SJSA1 (cell line): ENCODE measurements at regions not wholly inside any gene's neighbourhood (a gene's known extent, or its start where the extent isn't known, plus 50 kb on each side); places are given as distances from the start of the nearest gene placed in this dataset.
"Not testable (repeated sequence)": the region's sequence is repeated elsewhere in the genome, so short reads cannot be mapped to it uniquely, and the experiment has no call there.

ENCODE experiments used
- DNase-seq, 2 experiments: peaks; one replicate each; pipeline ENCODE4 v3.0.0-alpha.2; 2015 to 2020; ENCODE audit warnings: low spot score in 2 of 2, low read depth in 1 of 2
- H3K27ac ChIP-seq: fragments of 250-450 bp; sonication (Bioruptor Pico); 2 replicates; pipeline ENCODE4 v1.5.1; 2020; ENCODE audit warnings: mild to moderate bottlenecking, moderate library complexity
- H3K27me3 ChIP-seq: fragments of 250-450 bp; sonication (Bioruptor Pico); replicated peaks from 2 replicates; pipeline ENCODE4 v1.5.1; 2020; ENCODE audit warnings: mild to moderate bottlenecking, moderate library complexity
- H3K36me3 ChIP-seq: fragments of 250-450 bp; sonication (Bioruptor Pico); 2 replicates; pipeline ENCODE4 v1.5.1; 2020; ENCODE audit warnings: mild to moderate bottlenecking
- H3K4me1 ChIP-seq: fragments of 250-450 bp; sonication (Bioruptor Pico); replicated peaks from 2 replicates; pipeline ENCODE4 v1.6.1; 2021; ENCODE audit warnings: mild to moderate bottlenecking
- H3K4me3 ChIP-seq: fragments of 250-450 bp; sonication (Bioruptor Pico); 2 replicates; pipeline ENCODE4 v1.5.1; 2020; ENCODE audit warnings: mild to moderate bottlenecking
- H3K9me3 ChIP-seq: fragments of 250-450 bp; sonication (Bioruptor Pico); replicated peaks from 2 replicates; pipeline ENCODE4 v1.5.1; 2020; ENCODE audit warnings: mild to moderate bottlenecking

DNA sequence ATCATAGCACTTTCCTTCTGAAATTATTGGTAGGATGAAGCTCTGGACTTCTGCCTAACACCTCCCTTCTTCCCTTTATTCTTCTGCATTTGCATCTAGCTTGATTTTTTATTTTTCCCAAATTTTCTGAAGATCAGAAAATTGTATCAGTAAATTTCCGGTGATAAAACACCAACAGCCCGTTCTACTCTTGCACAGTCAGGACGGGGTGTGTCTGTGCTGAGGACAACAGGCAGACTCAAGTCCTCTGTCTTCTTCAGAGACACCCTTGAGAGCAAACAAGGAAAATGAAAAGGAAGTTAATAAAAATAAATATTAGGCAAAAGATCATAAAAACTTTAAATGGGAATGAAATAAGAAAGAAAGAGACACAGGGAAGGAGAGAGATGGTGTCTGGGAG is 120.7 kb downstream of the ARL4C start:
- Histone ChIP-seq H3K27me3 (no peaks in the 10 kb centered on the region), H3K4me3 (no peak overlapping the region), H3K4me1 (peaks cover 16% of the 10 kb centered on the region), H3K27ac (no peak overlapping the region), H3K36me3 (no peaks in the 10 kb centered on the region), H3K9me3 (no peaks in the 10 kb centered on the region)
- DNase-seq: no peak

DNA sequence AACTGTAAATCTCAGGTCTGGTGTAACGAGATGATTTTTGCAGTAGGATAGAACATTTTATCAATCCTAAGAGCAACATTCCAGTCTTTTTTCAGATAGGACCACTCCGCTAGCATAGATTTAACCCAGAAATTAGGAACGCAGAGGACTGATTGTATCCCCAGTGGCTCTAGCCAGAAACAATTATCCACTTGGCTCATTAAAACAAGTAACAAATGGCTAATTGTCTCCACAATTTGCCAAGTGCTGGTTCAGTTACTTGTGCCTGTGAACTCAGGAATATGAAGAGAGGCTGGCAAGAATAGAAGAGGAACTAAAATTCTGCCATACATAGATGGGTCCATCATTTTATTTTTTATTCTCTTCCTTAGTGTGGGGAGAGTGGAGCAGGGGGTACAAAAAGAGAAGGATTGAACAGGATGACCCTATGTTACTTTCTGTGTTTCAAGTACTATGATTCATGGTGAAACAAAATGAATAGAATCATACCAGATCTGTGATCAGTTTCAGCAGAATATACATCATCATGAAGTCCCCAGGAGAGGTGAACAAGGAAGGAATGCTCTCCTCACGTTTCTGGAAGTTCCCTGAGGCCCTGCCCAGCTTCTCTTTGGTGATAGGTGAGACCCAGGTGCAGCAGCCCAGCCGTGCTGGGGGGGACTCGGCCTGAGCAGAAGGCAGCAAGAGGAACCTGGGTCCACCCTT is 121.6 kb downstream of the ARL4C start:
- Histone ChIP-seq H3K27ac (no peak overlapping the region), H3K4me1 (peaks cover 16% of the 10 kb centered on the region), H3K9me3 (no peaks in the 10 kb centered on the region), H3K27me3 (no peaks in the 10 kb centered on the region), H3K4me3 (no peak overlapping the region), H3K36me3 (no peaks in the 10 kb centered on the region)
- DNase-seq: no peak

DNA sequence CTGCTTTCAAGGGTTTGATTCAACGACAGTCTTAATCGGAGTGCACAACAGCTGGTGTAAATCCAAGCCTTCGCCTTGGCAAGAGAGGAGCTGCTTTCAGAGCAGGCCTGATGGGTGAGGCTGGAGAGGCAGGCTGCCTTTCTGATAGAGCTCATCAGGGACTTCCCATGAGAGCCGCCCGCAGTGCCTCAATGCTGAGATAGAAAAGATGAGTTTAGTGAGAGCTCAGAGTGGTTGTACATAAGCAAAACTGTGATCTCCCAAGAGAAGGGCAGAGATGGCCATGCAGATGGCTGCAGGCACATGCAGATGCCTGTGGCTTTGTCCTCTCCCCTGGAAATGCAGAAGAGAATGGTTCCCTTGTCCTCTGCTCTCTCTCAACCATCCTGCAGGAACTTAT is 122.1 kb downstream of the ARL4C start:
- no peak for DNase-seq
- H3K4me3 ChIP-seq: no peak overlapping the region
- H3K27ac ChIP-seq: no peak overlapping the region
- no peaks in the 10 kb centered on the region for H3K36me3 ChIP-seq
- no peaks in the 10 kb centered on the region for H3K9me3 ChIP-seq
- H3K4me1 ChIP-seq: peaks cover 16% of the 10 kb centered on the region
- no peaks in the 10 kb centered on the region for H3K27me3 ChIP-seq

DNA sequence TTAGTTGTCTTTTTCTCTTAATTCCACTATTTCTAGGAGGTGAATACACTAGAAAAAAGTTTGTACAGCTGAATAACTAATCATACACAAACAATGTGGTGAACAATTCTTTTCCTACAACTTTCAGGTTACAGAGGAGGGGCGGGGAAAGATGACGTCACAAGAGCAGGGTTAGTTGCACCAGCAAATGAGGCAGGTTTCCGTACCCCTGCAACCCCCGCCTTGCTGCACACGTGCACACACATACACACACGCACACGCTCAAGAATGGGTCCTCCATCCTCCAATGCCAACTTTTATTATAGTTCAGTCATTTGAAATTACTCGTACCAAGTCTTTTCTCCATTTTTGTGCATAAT is 122.8 kb downstream of the ARL4C start:
- Histone ChIP-seq H3K27me3 (no peaks in the 10 kb centered on the region), H3K4me1 (peaks cover 16% of the 10 kb centered on the region), H3K9me3 (no peaks in the 10 kb centered on the region), H3K27ac (no peak overlapping the region), H3K36me3 (no peaks in the 10 kb centered on the region), H3K4me3 (no peak overlapping the region)
- DNase-seq: no peak

DNA sequence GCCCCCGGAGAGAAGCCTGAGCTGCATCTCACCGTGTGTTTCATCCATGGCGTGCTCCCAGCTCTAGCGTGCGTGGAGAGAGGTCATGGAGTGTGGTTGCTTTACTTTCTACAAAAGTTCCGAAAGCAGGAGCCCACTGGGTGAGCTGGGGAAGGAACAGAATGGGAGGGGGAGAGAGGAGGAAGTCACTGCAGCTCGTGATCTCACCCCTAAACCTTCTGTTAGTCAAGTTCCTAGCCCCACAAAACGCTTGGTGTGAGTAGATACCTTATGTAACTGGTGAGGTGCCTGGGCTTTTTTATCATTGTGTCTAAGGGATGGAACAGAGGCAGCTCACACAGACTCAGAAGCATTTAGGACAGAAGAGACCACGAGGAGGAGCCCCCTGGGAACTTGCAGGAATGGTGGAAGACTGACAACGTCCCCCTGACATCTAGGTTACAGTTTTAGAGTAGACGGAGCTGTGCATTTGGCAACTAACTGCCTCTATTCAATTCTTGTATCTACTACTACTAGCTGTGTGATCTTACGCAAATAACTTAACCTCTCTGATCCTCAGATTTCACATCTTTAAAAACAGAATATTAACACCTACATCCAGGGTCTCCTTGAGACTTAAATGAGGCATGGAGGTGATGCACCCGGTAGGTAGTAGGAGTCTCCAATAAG is 123.3 kb downstream of the ARL4C start:
- H3K9me3 ChIP-seq: no peaks in the 10 kb centered on the region
- H3K27me3 ChIP-seq: no peaks in the 10 kb centered on the region
- H3K36me3 ChIP-seq: no peaks in the 10 kb centered on the region
- peaks cover 17% of the 10 kb centered on the region for H3K4me1 ChIP-seq
- no peak for DNase-seq
- no peak overlapping the region for H3K4me3 ChIP-seq
- no peak overlapping the region for H3K27ac ChIP-seq

DNA sequence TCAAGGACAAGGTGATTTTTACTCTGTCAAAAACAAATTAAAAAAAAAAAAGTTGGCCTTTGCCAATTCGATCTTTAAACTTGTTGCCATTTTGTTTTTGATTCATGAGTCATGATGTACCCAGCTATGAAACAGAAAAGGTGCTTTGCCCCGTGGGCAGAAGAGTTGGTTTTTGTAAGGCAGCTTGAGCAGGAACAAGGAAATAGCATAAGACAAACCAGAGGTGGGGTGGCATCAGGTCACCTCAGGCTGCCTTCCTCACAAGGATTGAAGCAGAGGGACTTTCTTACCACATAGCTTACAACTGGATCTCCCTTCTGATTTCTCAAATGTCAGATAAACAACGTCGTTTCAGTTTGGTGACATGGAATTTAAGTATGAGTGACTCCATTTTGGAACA is 123.8 kb downstream of the ARL4C start:
- no peak for DNase-seq
- Histone ChIP-seq H3K4me1 (peaks cover 17% of the 10 kb centered on the region), H3K4me3 (no peak overlapping the region), H3K27ac (no peak overlapping the region), H3K9me3 (no peaks in the 10 kb centered on the region), H3K27me3 (no peaks in the 10 kb centered on the region), H3K36me3 (no peaks in the 10 kb centered on the region)

DNA sequence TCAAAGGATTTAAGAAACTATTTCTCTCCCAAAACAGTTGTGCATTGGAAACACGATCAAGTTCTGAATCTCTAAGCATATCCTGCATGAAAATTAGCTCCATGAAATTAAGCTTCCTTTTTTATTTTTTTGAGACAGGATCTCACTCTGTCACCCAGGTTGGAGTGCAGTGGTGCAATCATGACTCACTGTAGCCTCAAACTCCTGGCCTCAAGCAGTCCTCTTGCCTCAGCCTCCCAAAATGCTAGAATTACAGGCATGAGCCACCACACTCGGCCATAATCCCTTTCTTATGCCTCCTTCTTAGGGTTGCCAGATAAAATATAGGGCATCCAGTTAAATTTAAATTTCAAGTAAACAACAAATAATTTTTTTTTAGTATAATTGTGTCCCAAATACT is 124.4 kb downstream of the ARL4C start:
- peaks cover 11% of the 10 kb centered on the region for H3K4me1 ChIP-seq
- DNase-seq: no peak
- H3K36me3 ChIP-seq: no peaks in the 10 kb centered on the region
- no peaks in the 10 kb centered on the region for H3K27me3 ChIP-seq
- no peak overlapping the region for H3K27ac ChIP-seq
- H3K4me3 ChIP-seq: no peak overlapping the region
- H3K9me3 ChIP-seq: no peaks in the 10 kb centered on the region

DNA sequence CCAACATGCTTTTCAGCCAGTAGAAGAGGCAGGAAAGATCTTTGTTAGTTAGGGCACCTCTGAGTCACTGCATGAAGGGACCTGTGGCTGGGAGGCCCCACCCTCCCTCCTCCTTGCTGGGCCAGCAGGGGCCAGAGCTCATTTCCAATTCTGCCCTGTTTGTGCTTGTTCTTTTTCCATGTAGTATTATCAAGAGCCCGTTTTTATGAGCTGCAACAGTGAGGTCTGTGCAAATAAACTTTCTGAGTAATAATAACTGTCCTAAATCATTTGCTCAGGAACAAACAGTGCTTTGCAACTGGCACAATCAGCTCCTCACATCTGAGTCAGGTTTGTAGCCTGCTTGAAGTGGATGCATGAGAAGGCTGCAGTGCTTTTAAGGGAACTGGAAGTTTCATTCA is 128.0 kb downstream of the ARL4C start:
- Histone ChIP-seq H3K36me3 (no peaks in the 10 kb centered on the region), H3K27me3 (no peaks in the 10 kb centered on the region), H3K27ac (no peak overlapping the region), H3K4me3 (no peak overlapping the region), H3K9me3 (no peaks in the 10 kb centered on the region), H3K4me1 (peaks cover 6% of the 10 kb centered on the region)
- peak; percentile 50 to 56 for DNase-seq

DNA sequence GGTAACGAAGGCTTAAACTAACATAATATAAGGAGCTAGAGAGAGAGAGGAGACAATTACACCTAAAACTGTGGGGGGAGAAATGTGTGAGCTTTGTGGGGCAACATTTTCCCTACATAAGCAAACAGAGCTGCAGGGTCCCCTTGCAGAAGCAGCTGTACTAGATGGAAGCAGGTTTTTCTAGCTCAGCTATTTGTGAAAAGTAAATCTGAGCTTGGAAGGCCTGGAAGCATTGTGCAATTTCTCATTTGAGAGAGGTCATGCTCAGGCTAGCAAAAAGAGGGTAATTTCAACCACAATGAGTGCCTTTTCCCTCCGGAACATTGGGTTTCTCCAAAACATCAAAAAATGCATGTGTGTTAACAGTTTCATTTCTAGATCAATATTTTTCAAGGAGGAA is 130.0 kb downstream of the ARL4C start:
- H3K9me3 ChIP-seq: no peaks in the 10 kb centered on the region
- H3K4me1 ChIP-seq: peaks cover 17% of the 10 kb centered on the region
- no peaks in the 10 kb centered on the region for H3K36me3 ChIP-seq
- H3K4me3 ChIP-seq: no peak overlapping the region
- no peaks in the 10 kb centered on the region for H3K27me3 ChIP-seq
- no peak for DNase-seq
- no peak overlapping the region for H3K27ac ChIP-seq

DNA sequence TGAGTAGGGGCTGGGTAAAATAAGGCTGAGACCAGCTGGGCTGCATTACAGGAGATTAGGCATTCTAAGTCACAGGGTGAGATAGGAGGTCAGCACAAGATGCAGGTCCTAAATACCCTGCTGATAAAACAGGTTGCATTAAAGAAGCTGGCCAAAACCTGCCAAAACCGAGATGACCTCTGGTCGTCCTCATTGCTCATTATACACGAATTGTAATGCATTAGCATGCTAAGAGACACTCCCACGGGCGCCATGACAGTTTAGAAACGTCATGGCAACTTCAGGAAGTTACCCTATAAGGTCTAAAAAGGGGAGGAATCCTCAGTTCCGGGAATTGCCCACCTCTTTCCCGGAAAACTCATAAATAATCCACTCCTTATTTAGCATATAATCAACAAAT is 132.2 kb downstream of the ARL4C start:
- Histone ChIP-seq H3K27me3 (no peaks in the 10 kb centered on the region), H3K27ac (no peak overlapping the region), H3K4me1 (peaks cover 17% of the 10 kb centered on the region), H3K4me3 (no peak overlapping the region), H3K9me3 (no peaks in the 10 kb centered on the region), H3K36me3 (no peaks in the 10 kb centered on the region)
- no peak for DNase-seq

DNA sequence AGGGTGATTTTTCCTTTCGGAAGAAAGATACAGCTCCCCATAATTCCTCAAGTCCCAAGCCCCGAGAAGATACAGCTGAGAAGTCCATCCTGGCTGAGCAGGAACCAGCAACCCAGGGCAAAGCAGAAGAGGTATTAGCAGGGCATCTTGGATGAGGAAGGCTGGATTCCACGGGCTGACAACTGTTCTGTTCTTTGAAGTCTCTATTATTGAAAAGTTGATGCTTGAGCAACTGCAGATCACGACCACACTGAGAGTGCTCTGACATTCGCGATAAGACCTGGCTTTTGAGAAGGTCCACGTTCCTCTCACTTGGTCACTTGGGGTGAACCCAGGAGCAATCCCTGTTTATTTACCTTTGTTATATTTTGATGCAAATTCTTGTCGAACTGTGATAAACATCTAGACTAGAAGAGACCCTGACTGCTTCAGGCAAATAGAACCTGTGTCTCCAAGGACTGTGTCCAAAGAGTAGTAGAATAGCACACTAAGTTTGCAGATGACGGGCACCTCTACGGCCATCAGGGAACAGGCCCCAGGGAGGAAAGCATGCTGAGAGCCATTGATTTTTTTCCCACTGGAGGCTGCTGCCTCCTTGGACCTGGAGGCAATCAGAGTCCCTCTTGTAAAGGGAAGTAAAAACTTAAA is 133.1 kb downstream of the ARL4C start:
- Histone ChIP-seq H3K27me3 (no peaks in the 10 kb centered on the region), H3K4me1 (peaks cover 17% of the 10 kb centered on the region), H3K27ac (no peak overlapping the region), H3K9me3 (no peaks in the 10 kb centered on the region), H3K36me3 (no peaks in the 10 kb centered on the region), H3K4me3 (no peak overlapping the region)
- DNase-seq: no peak

DNA sequence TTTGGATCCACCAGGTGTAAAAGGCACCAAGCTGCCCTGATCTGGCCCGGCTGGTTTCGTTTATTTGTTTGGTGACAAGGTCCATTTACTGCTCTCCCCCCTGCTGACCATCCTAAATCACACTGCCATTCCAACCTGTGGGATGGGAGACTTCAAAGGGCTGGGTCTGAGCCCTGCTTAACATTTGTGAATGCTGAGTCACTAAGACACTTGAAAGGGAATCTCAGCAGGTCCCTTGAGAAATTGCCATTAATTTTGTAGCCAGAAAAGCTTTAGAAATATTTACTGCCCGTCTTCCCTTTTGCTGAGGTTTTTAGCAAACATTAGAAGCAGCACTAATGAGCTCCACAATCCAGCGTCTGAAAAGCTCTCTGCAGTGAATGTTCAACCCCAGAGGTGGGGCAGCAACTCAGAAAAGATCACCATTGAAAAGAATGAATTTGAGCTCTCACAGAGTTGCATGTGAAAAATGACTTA is 133.8 kb downstream of the ARL4C start:
- Histone ChIP-seq H3K9me3 (no peaks in the 10 kb centered on the region), H3K27me3 (no peaks in the 10 kb centered on the region), H3K36me3 (no peaks in the 10 kb centered on the region), H3K4me3 (no peak overlapping the region), H3K27ac (no peak overlapping the region), H3K4me1 (peaks cover 12% of the 10 kb centered on the region)
- DNase-seq: peak; percentile 55 to 56

DNA sequence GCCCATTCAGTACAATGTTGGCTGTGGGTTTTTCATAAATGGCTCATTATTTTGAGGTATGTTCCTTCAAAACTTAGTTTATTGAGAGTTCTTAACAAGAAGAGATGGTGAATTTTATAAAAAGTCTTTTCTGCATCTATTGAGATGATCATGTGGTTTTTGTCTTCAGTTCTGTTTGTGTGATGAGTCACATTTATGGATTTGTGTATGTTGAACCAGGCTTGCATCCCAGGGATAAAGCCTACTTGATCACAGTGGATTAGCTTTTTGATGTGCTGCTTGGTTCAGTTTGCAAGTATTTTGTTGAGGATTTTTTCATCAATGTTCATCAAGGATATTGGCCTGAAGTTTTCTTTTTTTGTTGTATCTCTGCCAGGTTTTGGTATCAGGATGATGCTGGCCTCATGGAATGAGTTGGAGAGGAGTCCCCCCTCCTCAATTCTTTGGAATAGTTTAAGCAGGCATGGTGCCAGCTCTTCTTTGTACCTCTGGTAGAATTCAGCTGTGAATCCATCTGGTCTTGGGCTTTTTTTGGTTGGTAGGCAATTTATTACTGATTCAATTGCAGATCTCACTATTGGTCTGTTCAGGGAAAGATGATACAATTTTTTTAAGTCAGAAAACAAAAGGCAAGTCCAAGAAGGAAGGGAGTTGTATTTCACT is 136.4 kb downstream of the ARL4C start:
- H3K27me3 ChIP-seq, H3K36me3 ChIP-seq, H3K4me3 ChIP-seq, H3K27ac ChIP-seq, DNase-seq, H3K9me3 ChIP-seq: not testable (repeated sequence)
- H3K4me1 ChIP-seq: peaks cover 12% of the 10 kb centered on the region

DNA sequence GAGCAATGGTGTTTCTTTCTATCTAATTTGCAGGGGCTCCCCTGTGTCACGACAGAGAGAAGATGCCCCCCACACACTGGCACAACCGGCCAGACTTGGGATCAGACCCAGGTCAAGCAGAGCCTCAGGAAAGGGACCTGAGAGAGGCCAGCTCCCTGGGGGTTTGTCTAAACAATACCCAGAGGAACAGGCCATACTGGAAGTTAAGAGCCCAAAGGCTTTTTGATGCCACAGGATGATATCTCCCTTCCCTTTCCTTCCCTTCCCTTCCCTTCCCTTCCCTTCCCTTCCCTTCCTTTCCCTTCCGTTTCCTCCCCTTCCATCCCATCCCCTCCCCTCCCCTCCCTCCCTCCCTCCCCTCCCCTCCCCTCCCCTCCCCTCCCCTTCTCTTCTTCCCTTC is 139.2 kb downstream of the ARL4C start:
- Histone ChIP-seq H3K4me3 (no peak overlapping the region), H3K27me3 (no peaks in the 10 kb centered on the region), H3K36me3 (no peaks in the 10 kb centered on the region), H3K4me1 (no peaks in the 10 kb centered on the region), H3K27ac (no peak overlapping the region), H3K9me3 (no peaks in the 10 kb centered on the region)
- no peak for DNase-seq
